Epithelial cell of esophagus (primary cell): ENCODE measurements at regions not wholly inside any gene's neighbourhood (a gene's known extent, or its start where the extent isn't known, plus 50 kb on each side); places are given as distances from the start of the nearest gene placed in this dataset.

Source experiments
- DNase-seq: peaks from one replicate; pipeline ENCODE4 v3.0.0; 2010; ENCODE audit warnings: low read depth
- H3K4me3 ChIP-seq: 2 replicates; pipeline ENCODE4 v1.5.1; 2011; ENCODE audit warnings: mild to moderate bottlenecking, low read length, control low read depth
- TF ChIP-seq, protein P1 (sequence below): IDR thresholded peaks from 2 replicates; pipeline ENCODE4 v1.5.1; 2011; ENCODE audit warnings: low read depth, mild to moderate bottlenecking, low read length, control low read depth, inconsistent platforms; ENCODE audit not compliant: insufficient read depth; ENCODE audit errors: missing control alignments

- TF ChIP-seq, protein P1, sequence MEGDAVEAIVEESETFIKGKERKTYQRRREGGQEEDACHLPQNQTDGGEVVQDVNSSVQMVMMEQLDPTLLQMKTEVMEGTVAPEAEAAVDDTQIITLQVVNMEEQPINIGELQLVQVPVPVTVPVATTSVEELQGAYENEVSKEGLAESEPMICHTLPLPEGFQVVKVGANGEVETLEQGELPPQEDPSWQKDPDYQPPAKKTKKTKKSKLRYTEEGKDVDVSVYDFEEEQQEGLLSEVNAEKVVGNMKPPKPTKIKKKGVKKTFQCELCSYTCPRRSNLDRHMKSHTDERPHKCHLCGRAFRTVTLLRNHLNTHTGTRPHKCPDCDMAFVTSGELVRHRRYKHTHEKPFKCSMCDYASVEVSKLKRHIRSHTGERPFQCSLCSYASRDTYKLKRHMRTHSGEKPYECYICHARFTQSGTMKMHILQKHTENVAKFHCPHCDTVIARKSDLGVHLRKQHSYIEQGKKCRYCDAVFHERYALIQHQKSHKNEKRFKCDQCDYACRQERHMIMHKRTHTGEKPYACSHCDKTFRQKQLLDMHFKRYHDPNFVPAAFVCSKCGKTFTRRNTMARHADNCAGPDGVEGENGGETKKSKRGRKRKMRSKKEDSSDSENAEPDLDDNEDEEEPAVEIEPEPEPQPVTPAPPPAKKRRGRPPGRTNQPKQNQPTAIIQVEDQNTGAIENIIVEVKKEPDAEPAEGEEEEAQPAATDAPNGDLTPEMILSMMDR = no peak
- no peak overlapping the region for H3K4me3 ChIP-seq
- no peak for DNase-seq
Measured at GRCh38 chr1:184910005-184910404, 64.3 kb downstream of the NIBAN1 start.

GRCh38 chr1:184909019-184909418 lies 65.3 kb downstream of the NIBAN1 start:
- no peak for DNase-seq
- H3K4me3 ChIP-seq = no peak overlapping the region
- TF ChIP-seq, protein P1 = no peak

DNA sequence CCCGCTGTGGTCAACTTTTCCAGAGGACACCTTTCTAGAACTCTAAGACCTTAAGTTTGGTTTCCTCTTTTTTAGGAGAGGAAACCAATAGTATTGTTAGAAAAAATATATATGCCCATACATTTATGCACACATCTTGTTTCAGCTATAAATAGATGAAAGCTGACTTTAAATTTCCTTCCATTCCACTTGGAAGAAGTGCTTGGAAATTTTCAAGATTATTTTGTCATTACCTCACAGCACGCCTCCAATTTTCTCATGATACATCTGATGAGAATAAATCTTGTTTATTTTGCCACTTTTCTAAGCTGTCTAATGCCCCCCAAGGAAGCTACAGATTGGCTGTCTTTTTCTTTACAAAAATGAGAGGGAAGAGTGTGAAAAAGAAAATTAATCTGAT lies 65.8 kb downstream of the NIBAN1 start:
- no peak overlapping the region for H3K4me3 ChIP-seq
- no peak for DNase-seq
- TF ChIP-seq, protein P1 = no peak

DNA sequence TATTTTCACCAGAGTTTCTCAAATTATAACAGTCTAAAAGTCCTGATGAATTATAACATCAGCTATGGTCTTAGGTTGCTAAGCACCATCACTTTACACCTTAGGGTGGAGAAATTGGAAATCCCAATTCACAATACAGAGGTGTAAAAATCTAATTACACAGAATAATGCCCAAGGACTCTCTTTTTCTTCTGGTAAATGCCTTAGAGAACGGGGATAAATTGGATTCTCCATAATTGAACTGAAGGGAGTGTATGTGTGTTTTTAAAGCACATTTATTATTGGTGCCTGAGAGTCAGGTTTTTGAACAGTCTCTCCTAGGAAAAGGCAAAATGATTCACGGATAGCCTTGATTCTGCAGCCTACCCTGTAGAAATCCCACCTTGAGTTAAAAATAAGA lies 66.8 kb downstream of the NIBAN1 start:
- no peak overlapping the region for H3K4me3 ChIP-seq
- DNase-seq = no peak
- TF ChIP-seq, protein P1 = no peak

GRCh38 chr1:184906761-184907160 lies 67.5 kb downstream of the NIBAN1 start:
- no peak for DNase-seq
- TF ChIP-seq, protein P1 = no peak
- no peak overlapping the region for H3K4me3 ChIP-seq

GRCh38 chr1:184905601-184906322 lies 68.5 kb downstream of the NIBAN1 start:
- TF ChIP-seq, protein P1 = no peak
- H3K4me3 ChIP-seq = no peak overlapping the region
- DNase-seq = peak; percentile 12

GRCh38 chr1:184903111-184903692 lies 71.1 kb downstream of the NIBAN1 start:
- DNase-seq = no peak
- H3K4me3 ChIP-seq = no peak overlapping the region
- TF ChIP-seq, protein P1 = no peak
